ENCODE measurements at regions not wholly inside any gene's neighbourhood (a gene's known extent, or its start where the extent isn't known, plus 50 kb on each side); places are given as distances from the start of the nearest gene placed in this dataset.

GRCh38 chr12:97994746-97995484 is 520.5 kb upstream of the TMPO start:
- H3K4me3 ChIP-seq (ENCODE audit: low read depth, low read length): no peak overlapping the region
- TF ChIP-seq CTCF (IDR thresholded peaks at IDR 0.05; ENCODE audit: insufficient read depth, low read depth, low read length): no peak
- no peak for DNase-seq (ENCODE audit: low read depth)

DNA sequence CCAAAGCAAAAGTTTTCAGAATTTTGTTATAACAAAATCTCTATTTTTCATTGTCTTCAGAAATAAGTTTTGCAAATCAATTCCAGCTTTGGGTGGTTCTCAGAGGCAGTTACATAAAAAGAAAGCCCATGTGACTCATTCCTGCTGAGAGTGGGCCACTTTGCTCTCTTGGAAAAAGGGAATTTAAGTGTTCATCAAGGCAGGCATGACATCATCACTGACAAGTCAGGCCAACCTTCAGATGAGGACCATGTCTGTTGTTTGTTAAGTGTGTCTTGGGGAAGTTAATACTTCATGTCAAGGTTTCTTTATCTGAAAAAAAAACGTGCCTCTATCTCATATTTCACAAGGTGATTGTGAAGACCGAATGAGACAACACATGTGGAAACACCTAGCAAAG is 519.8 kb upstream of the TMPO start:
- no peak for DNase-seq (ENCODE audit: low read depth)
- no peak for TF ChIP-seq CTCF (IDR thresholded peaks at IDR 0.05; ENCODE audit: insufficient read depth, low read depth, low read length)
- H3K4me3 ChIP-seq (ENCODE audit: low read depth, low read length): no peak overlapping the region

DNA sequence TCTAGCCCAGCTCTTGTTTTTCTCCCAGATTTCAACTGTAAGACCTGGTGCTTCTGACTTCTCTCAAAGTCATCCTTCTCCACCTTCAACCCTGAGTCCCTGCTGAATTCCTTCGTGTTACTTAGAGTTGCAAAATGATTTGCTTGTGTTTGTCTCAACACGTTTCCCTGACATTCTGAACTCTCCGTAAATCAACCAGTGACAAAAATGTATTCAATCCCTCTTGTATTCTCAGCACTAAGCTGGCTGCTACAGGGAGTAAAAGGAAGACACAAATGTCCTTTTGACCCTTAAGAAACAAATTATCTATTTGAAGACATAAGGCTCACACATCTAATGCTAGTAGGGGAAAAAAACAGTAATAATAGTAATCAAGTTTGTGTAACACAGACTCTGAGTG is 514.0 kb upstream of the TMPO start:
- DNase-seq (ENCODE audit: low read depth): no peak
- no peak for TF ChIP-seq CTCF (IDR thresholded peaks at IDR 0.05; ENCODE audit: insufficient read depth, low read depth, low read length)
- no peak overlapping the region for H3K4me3 ChIP-seq (ENCODE audit: low read depth, low read length)

- DNase-seq (ENCODE audit: low read depth): peak; percentile 44
- no peak overlapping the region for H3K4me3 ChIP-seq (ENCODE audit: low read depth, low read length)
- peak; percentile 37 for TF ChIP-seq CTCF (IDR thresholded peaks at IDR 0.05; ENCODE audit: insufficient read depth, low read depth, low read length)
These were observed 512.4 kb upstream of the TMPO start for GRCh38 chr12:98002887-98003493.

DNA sequence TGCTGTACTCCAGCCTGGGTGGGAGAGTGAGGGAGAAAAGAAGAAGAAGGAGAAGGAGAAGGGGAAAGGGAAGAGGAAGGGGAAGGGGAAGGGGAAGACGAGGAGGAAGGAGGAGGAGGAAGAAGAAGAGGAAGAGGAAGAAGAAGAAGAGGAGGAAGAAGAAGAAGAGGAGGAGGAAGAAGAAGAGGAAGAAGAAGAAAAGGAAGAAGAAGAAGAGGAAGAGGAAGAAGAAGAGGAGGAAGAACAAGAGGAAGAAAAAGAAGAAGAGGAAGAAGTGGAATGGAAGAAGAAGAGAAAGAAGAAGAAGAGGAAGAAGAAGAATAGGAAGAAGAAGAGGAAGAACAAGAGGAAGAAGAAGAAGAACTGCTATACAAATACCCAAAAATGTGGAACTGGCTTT is 507.4 kb upstream of the TMPO start:
- no peak for DNase-seq (ENCODE audit: low read depth)
- no peak for TF ChIP-seq CTCF (IDR thresholded peaks at IDR 0.05; ENCODE audit: insufficient read depth, low read depth, low read length)
- H3K4me3 ChIP-seq (ENCODE audit: low read depth, low read length): no peak overlapping the region

GRCh38 chr12:98013560-98013959 is 501.8 kb upstream of the TMPO start:
- TF ChIP-seq CTCF (IDR thresholded peaks at IDR 0.05; ENCODE audit: insufficient read depth, low read depth, low read length): no peak
- DNase-seq (ENCODE audit: low read depth): no peak
- no peak overlapping the region for H3K4me3 ChIP-seq (ENCODE audit: low read depth, low read length)

Measured in fibroblast of villous mesenchyme (primary cell).